ENCODE measurements at regions not wholly inside any gene's neighbourhood (a gene's known extent, or its start where the extent isn't known, plus 50 kb on each side); places are given as distances from the start of the nearest gene placed in this dataset.

GRCh38 chr10:33398796-33399195 is 64.3 kb upstream of the NRP1 start:
- TF ChIP-seq CTCF (IDR thresholded peaks at IDR 0.05) (no peak), POLR2A (IDR thresholded peaks at IDR 0.05) (no peak)
